HPDE6-E6E7 (cell line): ENCODE measurements at regions not wholly inside any gene's neighbourhood (a gene's known extent, or its start where the extent isn't known, plus 50 kb on each side); places are given as distances from the start of the nearest gene placed in this dataset.
"Not testable (repeated sequence)": the region's sequence is repeated elsewhere in the genome, so short reads cannot be mapped to it uniquely, and the experiment has no call there.

ENCODE experiments used
- DNase-seq: peaks from one replicate; pipeline ENCODE4 v3.0.0; 2011; ENCODE audit warnings: missing footprints; ENCODE audit errors: extremely low spot score

GRCh38 chr14:83558946-83559345 is 1971.0 kb upstream of the FLRT2 start:
- DNase-seq, result no peak

DNA sequence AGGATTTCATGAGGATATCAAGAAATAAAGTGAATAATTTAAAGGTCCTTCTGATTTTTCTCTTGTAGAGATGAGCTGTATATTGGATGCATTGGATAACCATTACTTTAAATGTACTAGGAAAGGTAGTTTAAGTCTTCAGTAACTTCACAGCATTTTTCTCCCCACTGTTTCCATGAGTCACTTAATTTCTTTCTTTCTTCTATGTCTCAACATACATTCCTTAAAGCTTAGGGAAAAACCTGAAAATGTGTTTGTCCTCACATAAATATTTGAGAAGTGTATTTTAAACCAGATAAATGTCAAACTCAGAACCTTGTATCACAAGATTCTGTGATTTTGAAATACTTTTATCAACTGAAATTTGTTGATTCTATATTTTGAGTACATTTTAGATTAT is 1970.2 kb upstream of the FLRT2 start:
- DNase-seq, result no peak

GRCh38 chr14:83561261-83561660 is 1968.7 kb upstream of the FLRT2 start:
- no peak for DNase-seq

- no peak for DNase-seq
Observed at GRCh38 chr14:83566567-83566966, 1963.4 kb upstream of the FLRT2 start.

GRCh38 chr14:83568141-83568540 is 1961.8 kb upstream of the FLRT2 start:
- DNase-seq, result no peak

DNA sequence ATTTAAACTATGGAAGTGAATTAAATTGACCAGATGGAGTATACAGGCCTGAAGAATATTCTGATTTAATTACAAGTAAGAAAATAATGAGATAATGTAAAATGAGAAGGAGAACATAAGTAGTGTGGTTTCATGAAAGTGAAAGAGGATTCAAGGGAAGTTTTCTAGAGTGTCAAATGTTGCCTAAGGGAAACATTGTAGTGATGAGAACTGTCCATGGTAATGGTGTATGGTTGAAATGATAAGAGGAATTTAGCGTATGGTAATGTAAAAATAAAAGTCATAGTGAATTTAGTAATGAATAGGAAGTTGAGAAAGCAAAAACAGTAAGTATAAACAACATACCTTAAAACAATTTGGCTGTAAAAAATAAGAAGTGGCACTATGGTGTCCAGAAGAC is 1954.6 kb upstream of the FLRT2 start:
- no peak for DNase-seq

GRCh38 chr14:83583201-83583600 is 1946.7 kb upstream of the FLRT2 start:
- no peak for DNase-seq

DNA sequence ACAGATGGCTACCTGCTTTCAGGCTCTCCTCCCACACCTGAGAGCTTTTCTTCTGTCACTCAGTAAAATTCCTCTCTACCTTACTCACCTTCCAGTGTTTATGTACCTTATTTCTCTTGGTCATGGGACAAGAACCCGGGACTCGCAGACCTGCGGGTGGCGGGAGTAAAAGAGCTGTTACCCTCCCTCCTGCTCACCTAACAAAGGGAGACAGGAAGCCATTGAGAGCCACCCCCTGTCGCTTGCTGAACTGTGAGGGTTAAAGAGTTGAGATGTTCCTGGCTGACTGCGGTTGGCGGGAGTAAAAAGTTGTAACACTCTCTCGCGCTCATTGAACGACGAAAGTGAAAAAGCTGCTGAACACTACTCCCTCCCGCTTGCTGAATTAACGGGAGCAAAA is 1935.1 kb upstream of the FLRT2 start:
- DNase-seq, result no peak

DNA sequence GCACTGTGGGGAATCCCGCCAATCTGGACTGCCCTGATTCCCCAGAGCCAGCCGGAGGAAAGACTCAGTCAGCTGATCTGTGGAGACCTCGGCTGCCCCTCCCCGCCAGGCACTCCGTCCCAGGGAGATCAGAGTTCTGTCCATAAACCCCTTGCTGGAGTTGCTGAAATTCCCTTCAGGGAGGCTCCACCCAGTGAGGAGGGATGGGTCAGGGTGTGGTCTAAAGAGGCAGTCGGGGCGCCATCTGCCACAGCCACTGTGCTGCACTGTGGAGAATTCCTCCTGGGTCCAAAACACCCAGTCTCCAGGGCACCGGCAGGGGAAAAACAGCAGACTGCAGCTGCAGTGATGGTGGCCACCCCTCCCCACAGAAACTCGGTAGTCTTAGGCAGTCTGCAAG is 1922.3 kb upstream of the FLRT2 start:
- DNase-seq, result no peak

- no peak for DNase-seq
Observed at GRCh38 chr14:83611491-83611890, 1918.5 kb upstream of the FLRT2 start.

DNA sequence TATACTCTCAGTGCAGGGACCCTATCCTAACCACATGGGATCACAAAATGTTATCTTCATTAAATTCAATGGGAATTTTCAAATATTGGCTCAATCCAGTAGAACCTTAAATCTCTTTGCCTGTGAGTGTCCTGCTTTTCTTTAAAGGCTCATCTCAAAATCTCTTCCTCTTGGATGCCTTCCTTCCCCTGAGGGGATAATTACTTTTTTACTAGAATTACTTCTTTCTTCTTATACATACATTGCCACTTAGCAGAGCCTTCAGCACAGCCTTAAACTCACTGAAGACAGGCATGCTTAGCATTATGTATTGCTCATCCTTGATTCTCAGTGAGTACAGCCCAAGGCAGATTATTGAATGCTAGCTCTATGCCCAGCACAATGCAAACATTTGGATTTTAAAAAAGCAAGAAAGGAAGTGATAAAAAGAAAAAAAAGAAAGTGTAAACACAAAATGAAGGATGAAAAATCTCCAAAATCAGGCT is 1918.0 kb upstream of the FLRT2 start:
- DNase-seq, result no peak

- DNase-seq, result no peak
Observed at GRCh38 chr14:83614956-83615355, 1915.0 kb upstream of the FLRT2 start.

GRCh38 chr14:83624541-83624940 is 1905.4 kb upstream of the FLRT2 start:
- no peak for DNase-seq

DNA sequence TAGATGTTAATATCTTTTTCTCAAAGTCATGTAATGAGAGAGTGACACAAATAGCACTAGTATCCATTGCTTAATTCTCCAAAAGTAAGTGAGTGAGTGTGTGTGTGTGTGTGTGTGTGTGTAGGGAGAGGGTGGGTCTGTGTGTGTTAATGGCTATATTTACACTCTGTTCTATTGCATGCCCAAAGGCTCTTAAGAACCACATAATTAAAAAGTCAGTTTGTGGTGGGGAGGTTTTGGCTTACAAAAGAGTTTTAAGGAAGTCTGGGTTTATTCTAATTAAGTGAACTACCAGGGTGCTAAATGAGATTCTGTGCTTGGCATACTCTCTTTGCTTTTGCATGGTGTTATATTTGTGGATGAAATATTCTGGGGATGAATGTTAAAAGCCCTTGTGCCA is 1897.6 kb upstream of the FLRT2 start:
- DNase-seq, result no peak

DNA sequence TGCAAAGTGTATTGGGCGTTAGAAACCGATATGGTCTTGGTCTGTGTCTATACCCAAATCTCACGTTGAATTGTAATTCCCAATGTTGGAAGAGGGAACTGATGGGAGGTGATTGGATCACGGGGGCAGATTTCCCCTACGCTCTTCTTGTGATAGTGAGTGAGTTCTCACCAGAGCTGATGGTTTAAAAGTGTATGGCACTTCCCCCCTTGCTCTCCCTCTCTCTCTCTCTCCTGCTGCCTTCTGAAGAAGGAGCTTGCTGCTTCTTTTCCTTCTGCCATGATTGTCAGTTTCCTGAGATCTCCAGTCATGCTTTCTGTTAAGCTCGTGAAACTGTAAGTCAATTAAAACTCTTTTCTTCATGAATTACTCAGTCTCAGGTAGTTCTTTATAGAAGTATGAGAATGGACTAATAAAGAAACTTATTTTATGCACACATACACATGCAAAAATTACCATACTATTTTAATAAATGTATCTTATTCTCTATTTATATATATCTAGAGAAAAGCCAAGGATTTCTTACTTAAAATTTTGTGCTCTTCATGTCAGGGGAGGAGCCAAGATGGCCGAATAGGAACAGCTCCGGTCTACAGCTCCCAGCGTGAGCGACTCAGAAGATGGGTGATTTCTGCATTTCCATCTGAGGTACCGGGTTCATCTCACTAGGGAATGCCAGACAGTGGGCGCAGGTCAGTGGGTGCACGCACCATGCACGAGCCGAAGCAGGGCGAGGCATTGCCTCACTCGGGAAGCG is 1891.0 kb upstream of the FLRT2 start:
- no peak for DNase-seq

- not testable (repeated sequence) for DNase-seq
Observed at GRCh38 chr14:83639505-83639875, 1890.5 kb upstream of the FLRT2 start.

DNA sequence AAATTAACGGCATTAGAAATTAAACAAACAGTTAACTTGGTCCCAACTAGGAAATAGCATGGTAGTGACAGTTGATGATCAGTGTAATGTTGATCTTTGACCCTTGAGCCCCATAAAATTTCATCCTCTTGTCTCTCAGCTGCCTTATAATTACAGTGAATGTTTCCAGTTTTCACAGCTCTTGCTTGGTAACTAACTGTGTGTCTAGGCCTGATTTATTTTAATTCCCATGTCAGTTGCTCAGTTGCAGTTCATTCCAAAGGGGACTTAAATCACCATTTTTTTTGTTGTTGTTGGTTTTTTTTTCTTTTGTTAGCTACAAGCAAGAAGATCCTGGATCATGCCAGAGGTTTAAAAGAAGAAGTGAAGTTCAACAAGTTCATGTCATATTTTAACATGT is 1883.7 kb upstream of the FLRT2 start:
- DNase-seq, result no peak

- no peak for DNase-seq
Observed at GRCh38 chr14:83660597-83660996, 1869.3 kb upstream of the FLRT2 start.

- no peak for DNase-seq
Observed at GRCh38 chr14:83664389-83664788, 1865.6 kb upstream of the FLRT2 start.

DNA sequence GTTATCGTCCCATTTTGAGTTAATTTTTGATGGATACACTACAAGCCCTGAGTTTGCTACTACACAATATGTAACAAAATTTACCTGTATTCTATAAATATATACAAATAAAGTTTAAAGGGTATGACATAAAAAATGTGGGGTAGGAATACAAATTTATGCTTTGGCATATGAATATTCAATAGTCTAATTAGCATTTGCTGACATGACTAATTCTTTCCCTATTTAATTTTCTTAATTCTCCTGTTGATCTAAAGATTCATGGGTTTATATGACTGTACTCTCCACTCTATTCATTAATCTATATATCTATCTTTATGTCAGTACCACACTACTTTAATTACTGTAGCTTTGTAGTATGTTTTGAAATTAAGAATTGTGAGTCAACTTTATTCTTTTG is 1840.7 kb upstream of the FLRT2 start:
- no peak for DNase-seq

- no peak for DNase-seq
Observed at GRCh38 chr14:83697099-83697498, 1832.8 kb upstream of the FLRT2 start.

DNA sequence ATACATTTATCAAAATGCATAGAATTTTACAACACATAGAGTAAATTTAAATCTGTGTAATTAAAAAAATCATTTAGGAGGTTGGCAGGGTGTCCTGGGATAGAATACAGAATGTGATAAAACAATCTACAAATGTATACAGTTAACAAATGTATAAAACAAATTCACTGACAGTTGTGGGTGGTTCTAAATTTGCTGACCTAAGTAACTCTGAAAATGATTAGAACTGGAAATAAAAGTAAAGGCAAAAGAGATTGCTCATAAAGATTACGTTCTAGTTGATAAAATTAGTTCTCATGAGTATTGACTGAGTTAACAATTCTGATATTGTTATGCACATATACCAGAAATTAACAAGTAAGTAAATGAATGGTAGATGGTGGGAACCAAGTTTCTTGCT is 1827.3 kb upstream of the FLRT2 start:
- DNase-seq, result no peak

GRCh38 chr14:83706231-83706954 is 1823.6 kb upstream of the FLRT2 start:
- DNase-seq, result no peak
